IPS-18c (cell line): ENCODE measurements at regions not wholly inside any gene's neighbourhood (a gene's known extent, or its start where the extent isn't known, plus 50 kb on each side); places are given as distances from the start of the nearest gene placed in this dataset.
"Not testable (repeated sequence)": the region's sequence is repeated elsewhere in the genome, so short reads cannot be mapped to it uniquely, and the experiment has no call there.

Experiments
- H3K4me3 ChIP-seq: 2 replicates; pipeline ENCODE4 v1.7.0; 2013; ENCODE audit warnings: low read depth, mild to moderate bottlenecking, low read length, moderate library complexity; ENCODE audit not compliant: insufficient read depth
- H3K9me3 ChIP-seq: one replicate; pipeline ENCODE4 v1.6.1; 2013; ENCODE audit warnings: mild to moderate bottlenecking, low read length, moderate library complexity; ENCODE audit not compliant: control insufficient read depth, insufficient read depth

DNA sequence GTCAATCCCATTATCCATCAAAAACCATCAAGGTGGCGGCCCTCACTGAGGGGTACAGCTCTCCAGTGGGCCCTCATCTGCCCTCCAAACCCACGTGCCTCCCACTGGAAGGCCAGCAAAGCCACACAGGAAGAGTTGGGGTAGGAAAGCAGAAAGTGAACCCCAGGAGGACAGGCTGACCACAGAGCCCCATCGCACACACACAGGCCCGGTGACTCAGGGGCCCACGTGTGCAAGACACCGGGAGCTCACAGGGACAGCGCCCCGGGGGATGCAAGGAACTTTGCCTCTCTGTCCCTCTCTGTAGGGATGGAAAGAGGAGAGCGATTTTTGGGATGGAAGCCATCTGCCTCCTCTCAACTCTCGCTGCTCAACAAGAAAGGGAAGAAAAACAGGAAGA is 85.0 kb upstream of the FRG2C start:
- H3K4me3 ChIP-seq, H3K9me3 ChIP-seq: not testable (repeated sequence)

DNA sequence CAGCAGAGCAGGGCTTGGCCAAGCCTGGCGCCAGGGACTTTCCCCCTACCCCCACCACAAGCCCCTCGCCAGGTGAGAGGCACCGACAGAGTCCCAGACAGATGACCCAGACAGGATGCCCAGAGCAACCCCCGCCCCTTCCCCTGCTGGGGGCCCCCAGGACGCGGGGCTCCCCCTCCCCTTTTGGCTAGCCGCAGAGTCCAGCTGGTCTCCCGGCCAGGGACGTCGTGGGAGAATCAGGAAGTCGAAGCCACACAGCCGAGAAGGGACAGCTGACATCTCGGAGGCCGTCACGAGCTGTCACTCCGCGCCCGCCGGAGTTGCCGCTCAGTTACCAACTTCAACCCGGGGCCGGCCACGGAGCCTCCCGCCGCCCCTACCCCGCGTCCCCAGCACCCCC is 84.6 kb upstream of the FRG2C start:
- peak overlapping the region; percentile 24; the same call in 1 of the 2 replicates for H3K4me3 ChIP-seq
- H3K9me3 ChIP-seq: not testable (repeated sequence)

DNA sequence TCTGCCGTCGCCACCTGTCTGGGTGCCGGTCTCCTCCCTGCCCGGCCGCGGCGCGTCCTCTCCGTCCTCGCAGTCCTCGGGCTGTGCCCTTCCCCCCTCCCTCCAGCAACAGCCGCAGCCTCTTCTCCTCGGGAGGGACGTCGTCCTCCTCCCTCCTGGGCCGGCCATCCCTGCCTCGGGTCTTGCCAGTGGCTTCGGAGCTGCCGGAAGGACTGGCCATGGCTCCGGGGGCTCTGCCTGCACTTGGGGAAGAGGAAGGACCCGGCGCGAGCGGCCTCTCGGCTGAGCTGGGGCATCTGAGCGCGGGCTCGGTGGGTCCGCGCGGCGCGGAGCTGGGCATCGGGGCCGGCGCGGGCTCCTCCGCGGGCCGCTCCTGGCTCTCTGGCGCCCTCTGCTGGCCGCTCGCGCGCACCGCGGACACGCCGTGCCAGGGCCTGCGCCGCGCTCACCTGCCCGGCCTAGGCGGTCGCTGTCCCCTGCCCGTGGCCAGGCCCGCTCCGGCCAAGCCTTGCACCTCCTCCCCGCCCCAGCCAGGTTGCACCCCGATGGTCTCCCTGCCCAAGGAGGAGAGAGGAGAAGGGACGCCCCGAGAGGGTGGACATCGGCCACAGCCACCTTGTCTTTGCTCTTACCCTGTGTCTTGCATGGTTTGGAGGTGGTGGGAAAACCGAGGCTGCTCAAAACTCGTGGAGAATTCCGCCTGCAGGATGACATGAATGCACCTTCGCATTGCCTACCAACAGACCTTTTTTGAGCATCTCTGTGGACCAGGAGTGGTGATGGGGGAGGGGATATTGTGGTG is 83.9 kb upstream of the FRG2C start:
- peak overlapping the region; percentile 31; the same call in 1 of the 2 replicates for H3K4me3 ChIP-seq
- H3K9me3 ChIP-seq: not testable (repeated sequence)

DNA sequence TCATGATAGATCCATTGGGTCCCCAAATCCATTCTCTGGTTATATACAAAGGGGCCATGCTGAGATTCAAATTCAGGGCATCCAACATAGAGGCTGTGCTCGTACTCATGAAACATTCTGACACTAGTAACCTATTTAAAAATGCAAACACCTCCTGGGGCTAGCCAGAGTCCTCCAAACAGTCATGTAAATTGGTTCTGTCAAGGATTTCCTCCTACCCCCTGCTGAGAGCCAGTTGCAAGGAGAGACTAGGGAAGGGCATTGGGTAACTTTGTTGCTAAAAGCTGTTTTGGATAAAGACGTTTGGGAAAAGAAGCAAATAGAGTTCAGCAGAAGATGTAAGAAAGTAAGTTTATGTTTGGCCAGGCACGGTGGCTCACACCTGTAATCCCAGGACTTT is 81.6 kb upstream of the FRG2C start:
- not testable (repeated sequence) for H3K9me3 ChIP-seq, H3K4me3 ChIP-seq

DNA sequence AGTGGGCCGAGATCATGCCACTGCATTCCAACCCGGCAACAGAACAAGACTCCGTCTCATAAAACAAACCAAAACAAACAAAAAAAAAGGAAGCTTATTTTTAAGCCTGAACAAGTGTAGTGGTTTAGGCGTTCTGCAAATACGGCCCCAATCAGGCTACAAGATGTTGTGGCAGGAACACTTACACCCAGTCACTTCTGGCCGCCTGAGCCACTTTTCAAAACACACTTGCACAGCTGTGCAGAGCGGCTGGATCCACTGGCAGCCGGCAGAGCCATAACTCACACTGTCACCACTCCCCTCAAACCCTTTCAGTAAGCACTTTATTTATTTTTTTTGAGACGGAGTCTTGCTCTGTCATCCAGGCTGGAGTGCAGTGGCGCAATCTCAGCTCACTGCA is 81.0 kb upstream of the FRG2C start:
- H3K4me3 ChIP-seq, H3K9me3 ChIP-seq: not testable (repeated sequence)

DNA sequence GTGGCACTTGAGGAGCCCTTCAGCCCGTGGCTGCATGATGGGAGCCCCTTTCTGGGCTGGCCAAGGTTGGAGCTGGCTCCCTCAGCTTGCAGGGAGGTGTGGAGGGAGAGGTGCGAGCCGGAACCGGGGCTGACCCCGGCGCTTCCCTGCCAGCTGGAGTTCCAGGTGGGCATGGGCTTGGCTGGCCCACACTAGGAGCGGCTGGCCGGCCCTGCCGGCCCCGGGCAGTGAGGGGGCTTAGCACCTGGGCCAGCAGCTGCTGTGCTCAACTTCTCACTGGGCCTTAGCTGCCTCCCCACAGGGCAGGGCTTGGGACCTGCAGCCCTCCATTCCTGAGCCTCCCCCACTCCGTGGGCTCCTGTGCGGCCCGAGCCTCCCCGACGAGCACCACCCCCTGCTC is 76.4 kb upstream of the FRG2C start:
- not testable (repeated sequence) for H3K9me3 ChIP-seq

DNA sequence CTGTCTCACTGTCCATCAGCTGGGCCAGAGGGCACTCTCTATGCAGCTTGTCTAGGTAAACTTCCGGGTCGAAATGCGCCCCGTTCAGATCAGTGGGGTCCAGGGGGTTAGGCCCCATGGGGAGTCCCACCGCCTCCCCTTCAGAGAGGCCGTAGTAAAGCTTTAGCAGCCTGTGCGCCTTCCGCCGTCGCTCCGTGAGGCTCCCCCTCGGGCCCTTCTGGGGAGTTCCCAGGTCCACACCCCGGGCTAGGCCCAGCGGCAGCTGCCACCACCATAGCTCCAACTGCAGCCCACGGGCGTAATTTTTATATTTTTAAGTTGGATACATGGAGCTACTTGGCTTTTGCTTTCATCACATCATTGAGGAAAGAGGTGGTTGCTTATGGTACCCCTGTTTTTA is 73.7 kb upstream of the FRG2C start:
- not testable (repeated sequence) for H3K9me3 ChIP-seq, H3K4me3 ChIP-seq

More for the DNA sequence above, 76.4 kb upstream of the FRG2C start:
- not testable (repeated sequence) for H3K4me3 ChIP-seq

DNA sequence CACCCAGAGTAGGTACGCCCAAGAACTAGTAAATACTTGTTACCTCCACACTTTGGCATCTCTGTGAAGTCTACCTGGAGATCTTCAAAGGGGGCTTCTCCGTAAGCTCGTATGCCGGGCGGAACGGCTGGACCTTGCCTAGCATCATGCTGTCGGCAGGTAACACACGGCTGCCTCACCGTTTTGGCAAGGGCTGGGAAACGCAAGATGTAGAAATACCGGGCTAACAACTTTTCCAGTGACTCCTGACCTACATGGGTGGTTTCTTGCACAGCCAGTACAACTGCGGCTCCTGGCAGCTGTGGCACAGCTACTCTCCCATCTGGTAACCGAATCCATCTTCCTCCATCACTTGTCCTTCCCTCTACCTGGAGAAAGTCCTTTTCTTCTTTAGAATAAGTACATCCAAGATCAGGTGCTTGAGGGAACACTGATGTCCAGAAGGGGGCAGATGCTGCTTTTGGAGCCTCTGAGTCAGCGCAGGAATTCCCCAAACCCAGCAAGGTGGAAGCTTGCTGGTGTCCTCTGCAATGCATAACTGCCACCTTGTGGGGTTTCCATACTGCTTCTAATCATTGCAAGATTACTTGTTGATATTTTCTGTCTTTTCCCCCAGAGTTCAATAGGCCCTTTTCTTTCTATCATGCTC is 59.7 kb upstream of the FRG2C start:
- H3K4me3 ChIP-seq, H3K9me3 ChIP-seq: not testable (repeated sequence)

DNA sequence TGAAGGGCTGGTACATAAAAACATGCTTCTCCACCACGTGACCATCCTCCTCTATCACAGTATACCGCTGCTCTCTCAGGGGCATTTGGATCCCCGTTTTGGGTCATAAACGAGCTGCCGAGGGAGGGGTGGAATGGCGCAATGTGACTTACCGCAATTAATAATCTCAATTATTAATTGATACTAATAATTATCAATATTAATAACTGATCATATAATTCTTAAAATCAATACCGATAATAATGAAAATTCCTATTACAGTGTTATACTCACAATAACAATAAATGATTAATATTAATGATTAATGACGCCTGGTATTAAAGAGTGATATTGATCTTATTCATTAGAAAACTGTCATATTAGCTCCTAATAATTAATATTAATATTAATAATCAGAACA is 56.1 kb upstream of the FRG2C start:
- not testable (repeated sequence) for H3K4me3 ChIP-seq, H3K9me3 ChIP-seq

DNA sequence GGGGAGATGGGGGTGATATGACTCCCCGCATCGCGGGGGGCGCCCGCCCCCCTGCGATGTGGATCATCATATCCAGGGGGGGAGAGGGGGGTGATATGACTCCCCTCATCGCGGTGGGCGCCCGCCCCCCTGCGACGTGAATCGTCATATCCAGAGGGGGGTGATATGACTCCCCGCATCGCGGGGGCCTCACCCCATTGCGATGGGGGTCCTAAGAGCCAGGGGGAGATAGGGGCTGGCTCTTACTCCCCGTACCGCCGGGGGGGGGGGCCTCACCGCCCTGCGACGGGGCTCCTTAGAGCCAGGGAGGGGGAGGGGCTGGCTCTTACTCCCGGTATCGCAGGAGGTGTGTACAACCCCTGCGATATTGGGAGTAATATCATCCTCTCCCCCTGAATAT is 54.5 kb upstream of the FRG2C start:
- not testable (repeated sequence) for H3K4me3 ChIP-seq, H3K9me3 ChIP-seq

DNA sequence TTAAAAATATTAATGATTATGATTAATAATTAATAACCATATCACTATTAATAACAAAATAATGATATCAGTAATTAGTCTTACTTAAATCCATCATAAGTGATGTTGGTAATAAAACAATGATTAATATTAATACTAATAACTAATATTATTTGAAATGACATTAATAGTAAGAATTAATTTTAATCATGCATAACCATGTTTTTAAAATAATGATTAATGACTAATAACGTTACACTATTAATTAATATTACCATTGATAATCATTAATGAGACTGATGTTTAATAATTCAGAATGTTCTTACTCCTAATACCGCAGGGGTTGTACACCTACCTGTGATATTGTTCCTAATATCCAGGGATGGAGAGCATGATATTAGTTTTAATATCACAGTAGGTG is 53.4 kb upstream of the FRG2C start:
- no peaks in the 10 kb centered on the region for H3K9me3 ChIP-seq
- H3K4me3 ChIP-seq: no peak overlapping the region

DNA sequence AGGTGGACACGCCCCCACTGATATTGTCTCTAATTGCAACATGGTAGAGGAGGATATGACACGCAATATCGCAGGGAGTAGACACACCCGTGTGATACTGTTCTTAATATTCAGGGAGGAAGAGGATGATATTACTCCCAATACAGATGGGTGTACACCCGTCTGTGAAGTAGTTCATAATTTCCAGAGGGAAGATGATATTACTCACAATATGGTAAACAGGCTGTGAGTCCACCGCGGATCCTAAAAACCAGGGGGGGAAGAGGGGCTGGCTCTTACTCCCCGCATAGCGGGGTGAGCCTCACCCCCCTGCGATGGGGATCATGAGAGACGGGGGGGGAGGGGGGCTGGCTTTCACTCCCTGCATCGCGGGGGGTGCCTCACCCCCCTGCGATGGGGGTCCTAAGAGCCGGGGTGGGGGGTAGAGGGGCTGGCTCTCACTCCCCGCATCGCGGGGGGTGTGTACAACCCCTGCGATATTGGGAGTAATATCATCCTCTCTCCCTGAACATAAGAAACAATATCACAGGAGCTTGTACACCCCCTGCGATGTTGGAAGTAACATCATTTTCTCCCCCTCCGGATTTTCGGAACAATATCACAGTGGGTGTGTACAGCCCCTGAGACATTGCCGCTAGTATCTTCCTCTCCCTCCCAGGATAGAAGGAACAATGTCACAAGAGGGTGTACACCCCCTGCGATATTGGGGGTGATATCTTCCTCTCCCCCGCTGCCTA is 52.2 kb upstream of the FRG2C start:
- not testable (repeated sequence) for H3K4me3 ChIP-seq

More for the DNA sequence above, 52.2 kb upstream of the FRG2C start:
- not testable (repeated sequence) for H3K9me3 ChIP-seq
